ENCODE measurements at regions not wholly inside any gene's neighbourhood (a gene's known extent, or its start where the extent isn't known, plus 50 kb on each side); places are given as distances from the start of the nearest gene placed in this dataset.

DNA sequence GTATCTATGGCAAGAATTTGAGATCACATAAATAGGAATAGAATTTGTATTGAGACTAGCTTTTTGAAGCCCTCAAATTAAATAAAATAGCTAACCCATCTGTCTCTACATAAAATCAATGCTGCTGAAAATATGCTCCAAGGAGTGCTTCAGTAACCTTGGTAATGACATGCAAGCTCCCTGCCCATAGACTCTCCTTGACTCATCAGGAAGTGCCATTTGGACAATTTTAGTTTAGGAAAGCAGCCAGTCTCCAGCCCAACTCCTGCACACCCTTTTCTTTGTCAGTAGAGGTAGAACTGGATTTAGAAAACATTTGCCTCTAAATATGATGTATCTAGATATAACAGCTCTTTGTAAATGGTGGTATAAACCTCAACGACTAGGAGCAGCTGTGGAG, 69.9 kb upstream of the PTPRZ1 start:
- TF ChIP-seq, protein P1, sequence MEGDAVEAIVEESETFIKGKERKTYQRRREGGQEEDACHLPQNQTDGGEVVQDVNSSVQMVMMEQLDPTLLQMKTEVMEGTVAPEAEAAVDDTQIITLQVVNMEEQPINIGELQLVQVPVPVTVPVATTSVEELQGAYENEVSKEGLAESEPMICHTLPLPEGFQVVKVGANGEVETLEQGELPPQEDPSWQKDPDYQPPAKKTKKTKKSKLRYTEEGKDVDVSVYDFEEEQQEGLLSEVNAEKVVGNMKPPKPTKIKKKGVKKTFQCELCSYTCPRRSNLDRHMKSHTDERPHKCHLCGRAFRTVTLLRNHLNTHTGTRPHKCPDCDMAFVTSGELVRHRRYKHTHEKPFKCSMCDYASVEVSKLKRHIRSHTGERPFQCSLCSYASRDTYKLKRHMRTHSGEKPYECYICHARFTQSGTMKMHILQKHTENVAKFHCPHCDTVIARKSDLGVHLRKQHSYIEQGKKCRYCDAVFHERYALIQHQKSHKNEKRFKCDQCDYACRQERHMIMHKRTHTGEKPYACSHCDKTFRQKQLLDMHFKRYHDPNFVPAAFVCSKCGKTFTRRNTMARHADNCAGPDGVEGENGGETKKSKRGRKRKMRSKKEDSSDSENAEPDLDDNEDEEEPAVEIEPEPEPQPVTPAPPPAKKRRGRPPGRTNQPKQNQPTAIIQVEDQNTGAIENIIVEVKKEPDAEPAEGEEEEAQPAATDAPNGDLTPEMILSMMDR (IDR thresholded peaks at IDR 0.05): no peak
- TF ChIP-seq POLR2A (IDR thresholded peaks at IDR 0.05): no peak

Data from breast epithelium (tissue), 3 donors.